B cell (primary cell): ENCODE measurements at regions not wholly inside any gene's neighbourhood (a gene's known extent, or its start where the extent isn't known, plus 50 kb on each side); places are given as distances from the start of the nearest gene placed in this dataset.

Experiments
- EZH2 ChIP-seq: IDR thresholded peaks from 2 replicates; pipeline ENCODE4 v1.6.1; 2012; ENCODE audit warnings: borderline replicate concordance, low read depth, mild to moderate bottlenecking, moderate library complexity, low read length; ENCODE audit not compliant: insufficient read depth, poor library complexity, severe bottlenecking
- TF ChIP-seq, protein P1 (sequence below): fragments of 200-600 bp; IDR thresholded peaks from one replicate; pipeline ENCODE4 v1.8.0; 2022; ENCODE audit warnings: antibody characterized with exemption, mild to moderate bottlenecking

DNA sequence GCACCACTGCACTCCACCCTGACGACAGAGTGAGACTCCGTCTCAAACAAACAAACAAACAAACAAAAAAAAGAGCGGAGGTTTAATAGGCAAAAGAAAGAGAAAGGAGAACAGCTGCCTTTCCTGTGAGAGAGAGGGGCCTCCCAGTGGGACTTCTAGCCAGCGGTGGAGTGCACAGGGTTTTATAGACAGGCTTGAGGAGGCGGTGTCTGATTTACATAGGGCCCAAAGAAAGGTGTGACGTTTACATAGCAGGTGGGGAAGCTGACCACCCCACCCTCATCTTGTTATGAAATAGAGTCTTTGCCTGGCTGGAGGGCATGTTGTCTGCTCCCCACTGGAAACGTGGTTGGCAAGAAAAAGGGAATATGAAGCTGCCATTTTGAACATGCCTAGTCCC lies 106.0 kb upstream of the CSNK1A1L start:
- TF ChIP-seq, protein P1, sequence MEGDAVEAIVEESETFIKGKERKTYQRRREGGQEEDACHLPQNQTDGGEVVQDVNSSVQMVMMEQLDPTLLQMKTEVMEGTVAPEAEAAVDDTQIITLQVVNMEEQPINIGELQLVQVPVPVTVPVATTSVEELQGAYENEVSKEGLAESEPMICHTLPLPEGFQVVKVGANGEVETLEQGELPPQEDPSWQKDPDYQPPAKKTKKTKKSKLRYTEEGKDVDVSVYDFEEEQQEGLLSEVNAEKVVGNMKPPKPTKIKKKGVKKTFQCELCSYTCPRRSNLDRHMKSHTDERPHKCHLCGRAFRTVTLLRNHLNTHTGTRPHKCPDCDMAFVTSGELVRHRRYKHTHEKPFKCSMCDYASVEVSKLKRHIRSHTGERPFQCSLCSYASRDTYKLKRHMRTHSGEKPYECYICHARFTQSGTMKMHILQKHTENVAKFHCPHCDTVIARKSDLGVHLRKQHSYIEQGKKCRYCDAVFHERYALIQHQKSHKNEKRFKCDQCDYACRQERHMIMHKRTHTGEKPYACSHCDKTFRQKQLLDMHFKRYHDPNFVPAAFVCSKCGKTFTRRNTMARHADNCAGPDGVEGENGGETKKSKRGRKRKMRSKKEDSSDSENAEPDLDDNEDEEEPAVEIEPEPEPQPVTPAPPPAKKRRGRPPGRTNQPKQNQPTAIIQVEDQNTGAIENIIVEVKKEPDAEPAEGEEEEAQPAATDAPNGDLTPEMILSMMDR: no peak
- TF ChIP-seq EZH2: no peak
